Panc1 (cell line): ENCODE measurements at regions not wholly inside any gene's neighbourhood (a gene's known extent, or its start where the extent isn't known, plus 50 kb on each side); places are given as distances from the start of the nearest gene placed in this dataset.

Experiments
- TF ChIP-seq, protein P1 (sequence below), 2 experiments: IDR thresholded peaks; 2 replicates each; pipeline ENCODE4 v1.6.1; 2011 to 2012; ENCODE audit warnings: low read depth in 2 of 2, control low read depth in 1 of 2, low read length in 1 of 2, mild to moderate bottlenecking in 1 of 2, moderate library complexity in 1 of 2; ENCODE audit not compliant: insufficient read depth in 1 of 2
- TF ChIP-seq, protein P2 (sequence below): fragments of 450-650 bp; IDR thresholded peaks from 2 replicates; pipeline ENCODE4 v1.5.1; 2017; ENCODE audit warnings: mild to moderate bottlenecking

DNA sequence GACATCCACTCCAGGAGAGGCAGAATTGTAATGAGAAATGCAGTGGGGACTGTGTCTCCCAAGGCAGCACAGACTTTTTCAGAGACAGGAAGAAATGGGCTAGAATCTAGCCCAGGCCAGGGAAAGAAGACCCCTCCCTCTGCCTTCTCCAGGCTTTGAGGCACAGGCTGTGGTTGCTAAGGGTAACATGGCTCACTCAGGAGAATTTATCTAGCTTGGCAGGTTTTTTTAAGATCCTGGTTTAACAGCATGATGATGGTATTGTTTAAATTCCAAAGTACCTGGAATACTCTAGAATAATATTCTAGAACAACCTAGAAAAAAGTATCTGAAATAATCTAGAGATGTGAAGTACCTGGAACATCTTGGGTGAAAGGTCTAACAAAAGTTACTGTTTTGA, 125.6 kb downstream of the URB2 start:
- TF ChIP-seq, protein P1, sequence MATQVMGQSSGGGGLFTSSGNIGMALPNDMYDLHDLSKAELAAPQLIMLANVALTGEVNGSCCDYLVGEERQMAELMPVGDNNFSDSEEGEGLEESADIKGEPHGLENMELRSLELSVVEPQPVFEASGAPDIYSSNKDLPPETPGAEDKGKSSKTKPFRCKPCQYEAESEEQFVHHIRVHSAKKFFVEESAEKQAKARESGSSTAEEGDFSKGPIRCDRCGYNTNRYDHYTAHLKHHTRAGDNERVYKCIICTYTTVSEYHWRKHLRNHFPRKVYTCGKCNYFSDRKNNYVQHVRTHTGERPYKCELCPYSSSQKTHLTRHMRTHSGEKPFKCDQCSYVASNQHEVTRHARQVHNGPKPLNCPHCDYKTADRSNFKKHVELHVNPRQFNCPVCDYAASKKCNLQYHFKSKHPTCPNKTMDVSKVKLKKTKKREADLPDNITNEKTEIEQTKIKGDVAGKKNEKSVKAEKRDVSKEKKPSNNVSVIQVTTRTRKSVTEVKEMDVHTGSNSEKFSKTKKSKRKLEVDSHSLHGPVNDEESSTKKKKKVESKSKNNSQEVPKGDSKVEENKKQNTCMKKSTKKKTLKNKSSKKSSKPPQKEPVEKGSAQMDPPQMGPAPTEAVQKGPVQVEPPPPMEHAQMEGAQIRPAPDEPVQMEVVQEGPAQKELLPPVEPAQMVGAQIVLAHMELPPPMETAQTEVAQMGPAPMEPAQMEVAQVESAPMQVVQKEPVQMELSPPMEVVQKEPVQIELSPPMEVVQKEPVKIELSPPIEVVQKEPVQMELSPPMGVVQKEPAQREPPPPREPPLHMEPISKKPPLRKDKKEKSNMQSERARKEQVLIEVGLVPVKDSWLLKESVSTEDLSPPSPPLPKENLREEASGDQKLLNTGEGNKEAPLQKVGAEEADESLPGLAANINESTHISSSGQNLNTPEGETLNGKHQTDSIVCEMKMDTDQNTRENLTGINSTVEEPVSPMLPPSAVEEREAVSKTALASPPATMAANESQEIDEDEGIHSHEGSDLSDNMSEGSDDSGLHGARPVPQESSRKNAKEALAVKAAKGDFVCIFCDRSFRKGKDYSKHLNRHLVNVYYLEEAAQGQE (IDR thresholded peaks at IDR 0.05; ENCODE audit: insufficient read depth in 1 of 2, low read depth in 2 of 2, low read length in 1 of 2), result no peak
- TF ChIP-seq, protein P2, sequence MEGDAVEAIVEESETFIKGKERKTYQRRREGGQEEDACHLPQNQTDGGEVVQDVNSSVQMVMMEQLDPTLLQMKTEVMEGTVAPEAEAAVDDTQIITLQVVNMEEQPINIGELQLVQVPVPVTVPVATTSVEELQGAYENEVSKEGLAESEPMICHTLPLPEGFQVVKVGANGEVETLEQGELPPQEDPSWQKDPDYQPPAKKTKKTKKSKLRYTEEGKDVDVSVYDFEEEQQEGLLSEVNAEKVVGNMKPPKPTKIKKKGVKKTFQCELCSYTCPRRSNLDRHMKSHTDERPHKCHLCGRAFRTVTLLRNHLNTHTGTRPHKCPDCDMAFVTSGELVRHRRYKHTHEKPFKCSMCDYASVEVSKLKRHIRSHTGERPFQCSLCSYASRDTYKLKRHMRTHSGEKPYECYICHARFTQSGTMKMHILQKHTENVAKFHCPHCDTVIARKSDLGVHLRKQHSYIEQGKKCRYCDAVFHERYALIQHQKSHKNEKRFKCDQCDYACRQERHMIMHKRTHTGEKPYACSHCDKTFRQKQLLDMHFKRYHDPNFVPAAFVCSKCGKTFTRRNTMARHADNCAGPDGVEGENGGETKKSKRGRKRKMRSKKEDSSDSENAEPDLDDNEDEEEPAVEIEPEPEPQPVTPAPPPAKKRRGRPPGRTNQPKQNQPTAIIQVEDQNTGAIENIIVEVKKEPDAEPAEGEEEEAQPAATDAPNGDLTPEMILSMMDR, result no peak
